Endothelial cell of umbilical vein (primary cell): ENCODE measurements at regions not wholly inside any gene's neighbourhood (a gene's known extent, or its start where the extent isn't known, plus 50 kb on each side); places are given as distances from the start of the nearest gene placed in this dataset.

ENCODE experiments used
- BruUV-seq: library from RNA; stranded (reverse); fragments of 400-500 nt; replicated peaks from 2 replicates; lab custom pipeline; 2021; lab: Mats Ljungman, UMichigan
- CTCF ChIA-PET: fragments of 300-600, 350-600 bp; sonication (Branson Sonifier 250); formaldehyde crosslinking; loops from one replicate; lab custom pipeline; 2021; ENCODE audit warnings: antibody characterized with exemption, inconsistent platforms; lab: Charles Lee
- POLR2A ChIA-PET: fragments of 300-600, 350-600 bp; sonication (Branson Sonifier 250); formaldehyde crosslinking; loops from one replicate; lab custom pipeline; 2021; ENCODE audit warnings: antibody characterized with exemption, inconsistent platforms; lab: Charles Lee
- DNase-seq: peaks from one replicate; pipeline ENCODE4 v3.0.0-alpha.2; 2011; ENCODE audit warnings: low read depth, low spot score
- FAIRE-seq: peaks from 2 replicates; lab custom pipeline; 2011; peaks lifted over from hg19 to GRCh38; lab: Jason Lieb, UNC
- H2AFZ ChIP-seq: 2 replicates; pipeline ENCODE4 v1.6.0; 2012; ENCODE audit warnings: low read depth, low read length, control low read depth, inconsistent platforms
- H3K27ac ChIP-seq: 2 replicates; pipeline ENCODE4 v1.5.1; 2011; ENCODE audit warnings: low read depth, mild to moderate bottlenecking, control low read depth, low read length, moderate library complexity; ENCODE audit not compliant: insufficient read depth
- H3K27me3 ChIP-seq, 2 experiments: 2 replicates each; pipeline versions ENCODE4 v1.6.0 to v1.6.1; 2011; ENCODE audit warnings: low read length in 2 of 2, mixed read lengths in 1 of 2; ENCODE audit not compliant: control insufficient read depth in 2 of 2, insufficient read depth in 2 of 2
- H3K36me3 ChIP-seq, 2 experiments: 2 replicates in 1 of 2; 3 replicates in 1 of 2; pipeline ENCODE4 v1.5.1; 2011; ENCODE audit warnings: low read length in 2 of 2, mild to moderate bottlenecking in 1 of 2, moderate library complexity in 1 of 2; ENCODE audit not compliant: control insufficient read depth in 2 of 2, insufficient read depth in 2 of 2; ENCODE audit errors: extremely low read depth in 1 of 2
- H3K4me1 ChIP-seq: 3 replicates; pipeline ENCODE4 v1.5.1; 2011; ENCODE audit warnings: mild to moderate bottlenecking, low read length; ENCODE audit not compliant: control insufficient read depth, insufficient read depth; ENCODE audit errors: extremely low read depth
- H3K4me2 ChIP-seq: 2 replicates; pipeline ENCODE4 v1.6.1; 2011; ENCODE audit warnings: low read length, control low read depth, mixed read lengths; ENCODE audit not compliant: insufficient read depth
- H3K4me3 ChIP-seq, 3 experiments: fragments of 200-600 bp in 1 of 3; sonication (generic), shearing (Covaris generic) in 1 of 3; replicated peaks in 1 of 3; 2 replicates each; pipeline ENCODE4 v1.5.1; 2011 to 2016; ENCODE audit warnings: control low read depth in 3 of 3, low read length in 3 of 3, mild to moderate bottlenecking in 2 of 3, inconsistent platforms in 1 of 3, low read depth in 1 of 3, moderate library complexity in 1 of 3; ENCODE audit not compliant: insufficient read depth in 1 of 3
- H3K79me2 ChIP-seq: 2 replicates; pipeline ENCODE4 v1.6.0; 2012; ENCODE audit warnings: low read length, inconsistent platforms; ENCODE audit not compliant: control insufficient read depth, insufficient read depth
- H3K9ac ChIP-seq: replicated peaks from 2 replicates; pipeline ENCODE3; 2011; ENCODE audit warnings: low read length, control low read depth; ENCODE audit not compliant: insufficient read depth; ENCODE audit errors: extremely low read depth
- H3K9me1 ChIP-seq: replicated peaks from 3 replicates; pipeline ENCODE4 v1.6.0; 2011; ENCODE audit warnings: mild to moderate bottlenecking, low read length; ENCODE audit not compliant: control insufficient read depth, insufficient read depth; ENCODE audit errors: extremely low read depth
- H3K9me3 ChIP-seq: replicated peaks from 2 replicates; pipeline ENCODE4 v1.5.1; 2012; ENCODE audit warnings: low read length, inconsistent platforms; ENCODE audit not compliant: control insufficient read depth, insufficient read depth
- H4K20me1 ChIP-seq: replicated peaks from 2 replicates; pipeline ENCODE3; 2011; ENCODE audit warnings: mild to moderate bottlenecking, low read length; ENCODE audit not compliant: control insufficient read depth, insufficient read depth; ENCODE audit errors: extremely low read depth
- CTCF ChIP-seq, 2 donors: IDR thresholded peaks; 1 replicate in 1 of 2; 2 replicates in 1 of 2; pipeline ENCODE4 v1.5.1; 2011; ENCODE audit warnings: low read length in 2 of 2, mild to moderate bottlenecking in 2 of 2, moderate library complexity in 2 of 2, control low read depth in 1 of 2, inconsistent platforms in 1 of 2, low read depth in 1 of 2; ENCODE audit not compliant: insufficient read depth in 1 of 2; ENCODE audit errors: extremely low read depth in 1 of 2
- EZH2 ChIP-seq: IDR thresholded peaks from 2 replicates; pipeline ENCODE4 v1.6.1; 2012; ENCODE audit warnings: borderline replicate concordance, low read depth, mild to moderate bottlenecking, moderate library complexity, low read length, inconsistent platforms; ENCODE audit not compliant: severe bottlenecking
- FOS ChIP-seq: IDR thresholded peaks from 2 replicates; pipeline ENCODE4 v1.6.1; 2011; ENCODE audit warnings: mild to moderate bottlenecking, low read length, moderate library complexity, borderline replicate concordance; ENCODE audit not compliant: insufficient read depth
- GATA2 ChIP-seq: IDR thresholded peaks from 2 replicates; pipeline ENCODE4 v1.7.0; 2011; ENCODE audit warnings: low read depth, mild to moderate bottlenecking, moderate library complexity, mixed read lengths, low read length; ENCODE audit not compliant: insufficient read length, insufficient read depth
- JUN ChIP-seq: IDR thresholded peaks from 2 replicates; pipeline ENCODE4 v1.6.1; 2011; ENCODE audit warnings: borderline replicate concordance, low read depth; ENCODE audit not compliant: insufficient read length, insufficient read depth
- MYC ChIP-seq: IDR thresholded peaks from one replicate; pipeline ENCODE4 v1.6.1; 2011; ENCODE audit warnings: mild to moderate bottlenecking, low read depth, low read length
- POLR2A ChIP-seq: IDR thresholded peaks from 2 replicates; pipeline ENCODE4 v1.6.1; 2012; ENCODE audit warnings: low read depth, mild to moderate bottlenecking, control low read depth, low read length
- POLR2AphosphoS5 ChIP-seq: IDR thresholded peaks from 2 replicates; pipeline ENCODE4 v1.6.1; 2012; ENCODE audit warnings: low read depth, mild to moderate bottlenecking, control low read depth, low read length, moderate library complexity; ENCODE audit not compliant: insufficient read depth
- dilution Hi-C: fragments of 300-500 bp; cut with MboI; formaldehyde crosslinking; loops from one replicate; pipeline ENCODE4 v1.15.0; 2019; ENCODE audit warnings: low sequenced_read_pairs; ENCODE audit not compliant: extremely low pct_ligation_motif_present
- intact Hi-C: fragments of 100-400 bp; cut with micrococcal nuclease; formaldehyde crosslinking; loops from one replicate; pipeline ENCODE4 v1.10.0; 2022
- TF ChIP-seq, protein P1 (sequence below): IDR thresholded peaks from 2 replicates; pipeline ENCODE4 v1.6.1; 2011; ENCODE audit not compliant: insufficient read depth, insufficient read length

DNA sequence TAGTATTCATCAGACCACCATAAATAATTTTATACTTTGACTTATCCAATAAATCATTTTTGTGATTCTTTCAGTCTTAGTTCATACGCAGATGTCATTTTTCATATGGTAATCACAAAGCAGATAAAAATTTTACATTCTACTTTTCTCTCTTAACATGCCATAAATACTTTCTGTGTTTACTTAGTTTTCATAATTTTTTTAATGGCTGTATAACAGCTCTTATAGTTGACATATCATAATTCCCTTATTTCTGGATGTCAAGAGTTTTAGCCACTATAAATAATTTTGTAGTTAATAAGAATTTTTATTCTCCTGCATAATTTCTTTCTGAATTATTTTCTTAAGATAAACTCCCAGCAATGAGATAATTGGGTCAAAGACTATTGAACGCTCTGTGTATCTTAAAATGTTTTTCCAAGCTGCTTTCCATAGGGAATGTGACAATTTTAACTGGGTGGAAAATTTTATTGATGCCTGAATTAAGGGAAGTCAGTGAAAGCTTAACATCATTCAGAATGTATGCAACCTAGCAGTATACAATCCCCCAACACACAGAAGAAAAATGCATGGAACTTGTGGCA is 702.7 kb downstream of the EPM2A start:
- POLR2A ChIA-PET = no interaction called here
- CTCF ChIA-PET = no interaction called here

More for the DNA sequence above, 702.7 kb downstream of the EPM2A start:
- no peak for TF ChIP-seq FOS
- TF ChIP-seq POLR2AphosphoS5 = no peak
- no peak for TF ChIP-seq MYC
- no peak for TF ChIP-seq GATA2
- no peak for TF ChIP-seq JUN
- TF ChIP-seq, protein P1, sequence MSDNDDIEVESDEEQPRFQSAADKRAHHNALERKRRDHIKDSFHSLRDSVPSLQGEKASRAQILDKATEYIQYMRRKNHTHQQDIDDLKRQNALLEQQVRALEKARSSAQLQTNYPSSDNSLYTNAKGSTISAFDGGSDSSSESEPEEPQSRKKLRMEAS = no peak
- no peak for TF ChIP-seq CTCF (IDR thresholded peaks at IDR 0.05; ENCODE audit: extremely low read depth in 1 of 2, insufficient read depth in 1 of 2, low read depth in 1 of 2, low read length in 2 of 2)
- no peak for TF ChIP-seq POLR2A
- no peak for TF ChIP-seq EZH2
- Histone ChIP-seq H3K4me3 (no peak overlapping the region), H3K36me3 (no peaks in the 10 kb centered on the region), H3K27me3 (no peaks in the 10 kb centered on the region), H3K27ac (no peak overlapping the region), H4K20me1 (no peaks in the 10 kb centered on the region), H3K9me1 (no peaks in the 10 kb centered on the region), H3K9me3 (no peaks in the 10 kb centered on the region), H3K4me2 (no peak overlapping the region), H2AFZ (no peak overlapping the region), H3K4me1 (peaks cover 6% of the 10 kb centered on the region), H3K79me2 (no peaks in the 10 kb centered on the region), H3K9ac (no peak overlapping the region)
- DNase-seq (no peak), FAIRE-seq (no peak)
- dilution Hi-C loops (no loop called here), intact Hi-C loops (no loop called here)
- BruUV-seq = no TSS peak
